ENCODE measurements at regions not wholly inside any gene's neighbourhood (a gene's known extent, or its start where the extent isn't known, plus 50 kb on each side); places are given as distances from the start of the nearest gene placed in this dataset.

DNA sequence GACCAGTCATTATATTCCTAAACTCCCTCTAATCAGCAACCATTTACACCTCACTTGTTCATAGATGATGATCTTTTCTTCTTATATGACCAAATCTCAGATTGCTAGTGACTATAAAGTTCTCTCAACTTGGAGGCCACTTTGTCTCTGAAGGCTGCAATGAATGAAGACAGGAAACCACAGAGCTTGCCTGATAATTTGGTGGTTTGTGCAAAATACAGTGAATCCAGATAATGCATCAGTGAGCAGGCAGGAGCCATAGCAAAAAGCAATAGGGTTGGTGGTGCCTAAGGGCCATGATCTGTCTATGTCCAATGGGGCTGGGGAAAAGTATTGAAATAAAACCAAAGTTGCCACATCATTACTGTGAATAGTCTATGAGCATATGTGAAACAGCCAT, 123.8 kb upstream of the LRFN5 start:
- Histone ChIP-seq H3K36me3 (no peaks in the 10 kb centered on the region), H3K9me3 (no peaks in the 10 kb centered on the region), H3K27me3 (no peaks in the 10 kb centered on the region), H3K4me3 (ENCODE audit: low read depth, low read length) (no peak overlapping the region), H3K4me1 (no peaks in the 10 kb centered on the region)
- no peak for DNase-seq
- TF ChIP-seq, protein P1, sequence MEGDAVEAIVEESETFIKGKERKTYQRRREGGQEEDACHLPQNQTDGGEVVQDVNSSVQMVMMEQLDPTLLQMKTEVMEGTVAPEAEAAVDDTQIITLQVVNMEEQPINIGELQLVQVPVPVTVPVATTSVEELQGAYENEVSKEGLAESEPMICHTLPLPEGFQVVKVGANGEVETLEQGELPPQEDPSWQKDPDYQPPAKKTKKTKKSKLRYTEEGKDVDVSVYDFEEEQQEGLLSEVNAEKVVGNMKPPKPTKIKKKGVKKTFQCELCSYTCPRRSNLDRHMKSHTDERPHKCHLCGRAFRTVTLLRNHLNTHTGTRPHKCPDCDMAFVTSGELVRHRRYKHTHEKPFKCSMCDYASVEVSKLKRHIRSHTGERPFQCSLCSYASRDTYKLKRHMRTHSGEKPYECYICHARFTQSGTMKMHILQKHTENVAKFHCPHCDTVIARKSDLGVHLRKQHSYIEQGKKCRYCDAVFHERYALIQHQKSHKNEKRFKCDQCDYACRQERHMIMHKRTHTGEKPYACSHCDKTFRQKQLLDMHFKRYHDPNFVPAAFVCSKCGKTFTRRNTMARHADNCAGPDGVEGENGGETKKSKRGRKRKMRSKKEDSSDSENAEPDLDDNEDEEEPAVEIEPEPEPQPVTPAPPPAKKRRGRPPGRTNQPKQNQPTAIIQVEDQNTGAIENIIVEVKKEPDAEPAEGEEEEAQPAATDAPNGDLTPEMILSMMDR (IDR thresholded peaks at IDR 0.05; ENCODE audit: low read depth, low read length), result no peak

DNA sequence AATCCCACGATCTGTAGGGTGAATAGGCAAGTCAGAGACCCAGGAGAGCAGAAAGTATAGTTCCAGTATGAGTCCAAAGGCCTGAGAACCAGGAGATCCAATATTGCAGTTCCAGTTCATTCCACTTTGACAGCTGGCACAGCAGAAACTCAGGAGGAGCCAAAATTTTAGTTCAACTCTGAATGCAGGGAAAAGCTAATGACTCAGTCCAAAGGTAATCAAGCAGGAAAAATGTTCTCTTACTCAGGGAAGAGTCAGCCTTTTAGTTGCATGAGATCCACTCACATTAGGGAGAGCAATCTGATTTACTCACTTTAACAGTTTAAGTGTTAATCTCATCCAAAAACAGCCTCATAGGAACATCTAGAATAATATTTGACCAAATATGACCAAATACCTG, 130.2 kb upstream of the LRFN5 start:
- TF ChIP-seq, protein P1 (IDR thresholded peaks at IDR 0.05; ENCODE audit: low read depth, low read length), result no peak
- Histone ChIP-seq H3K36me3 (no peaks in the 10 kb centered on the region), H3K4me1 (no peaks in the 10 kb centered on the region), H3K9me3 (no peaks in the 10 kb centered on the region), H3K27me3 (no peaks in the 10 kb centered on the region), H3K4me3 (ENCODE audit: low read depth, low read length) (no peak overlapping the region)
- no peak for DNase-seq

DNA sequence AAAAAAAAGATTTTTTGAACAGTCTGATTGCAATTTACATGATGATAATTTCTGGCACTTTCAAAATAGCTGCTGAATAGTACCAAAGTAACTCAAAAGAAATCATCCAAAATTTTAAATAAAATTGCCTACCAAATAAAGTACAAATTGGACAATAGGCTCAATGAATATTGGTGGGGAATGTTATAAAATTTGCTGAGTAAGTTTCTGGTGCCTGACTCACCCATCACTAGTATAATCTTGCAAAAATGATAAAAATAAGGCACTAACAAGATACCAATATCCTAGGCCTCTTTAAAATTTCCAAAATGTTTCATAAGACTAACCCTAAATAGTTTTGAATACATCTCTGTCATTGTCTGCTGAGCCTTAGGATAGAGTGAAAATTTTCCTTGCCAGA, 145.3 kb upstream of the LRFN5 start:
- no peaks in the 10 kb centered on the region for H3K4me1 ChIP-seq
- no peaks in the 10 kb centered on the region for H3K27me3 ChIP-seq
- TF ChIP-seq, protein P1 (IDR thresholded peaks at IDR 0.05; ENCODE audit: low read depth, low read length), result no peak
- no peaks in the 10 kb centered on the region for H3K9me3 ChIP-seq
- H3K36me3 ChIP-seq, result no peaks in the 10 kb centered on the region
- H3K4me3 ChIP-seq (ENCODE audit: low read depth, low read length), result no peak overlapping the region
- no peak for DNase-seq

DNA sequence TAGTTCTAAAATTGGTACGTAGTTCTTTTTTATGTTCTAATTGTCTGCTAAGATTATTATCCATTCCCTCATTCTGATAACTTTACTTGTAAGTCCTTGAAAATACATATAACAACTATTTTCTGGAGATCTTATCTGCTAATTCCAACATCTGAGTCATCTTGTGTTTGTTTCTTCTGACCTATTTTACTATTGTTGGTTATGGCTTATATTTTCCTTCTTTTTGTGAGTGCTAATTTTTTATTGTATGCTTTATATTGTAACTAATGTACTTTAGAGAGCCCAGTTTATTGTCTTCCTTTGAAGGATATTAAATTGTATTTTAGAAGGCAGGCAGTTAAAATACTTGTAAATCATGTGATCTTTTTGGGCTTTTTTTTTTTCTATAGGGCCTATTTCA, 149.3 kb upstream of the LRFN5 start:
- Histone ChIP-seq H3K9me3 (no peaks in the 10 kb centered on the region), H3K36me3 (no peaks in the 10 kb centered on the region), H3K27me3 (no peaks in the 10 kb centered on the region), H3K4me1 (no peaks in the 10 kb centered on the region), H3K4me3 (ENCODE audit: low read depth, low read length) (no peak overlapping the region)
- no peak for DNase-seq
- TF ChIP-seq, protein P1 (IDR thresholded peaks at IDR 0.05; ENCODE audit: low read depth, low read length), result no peak

DNA sequence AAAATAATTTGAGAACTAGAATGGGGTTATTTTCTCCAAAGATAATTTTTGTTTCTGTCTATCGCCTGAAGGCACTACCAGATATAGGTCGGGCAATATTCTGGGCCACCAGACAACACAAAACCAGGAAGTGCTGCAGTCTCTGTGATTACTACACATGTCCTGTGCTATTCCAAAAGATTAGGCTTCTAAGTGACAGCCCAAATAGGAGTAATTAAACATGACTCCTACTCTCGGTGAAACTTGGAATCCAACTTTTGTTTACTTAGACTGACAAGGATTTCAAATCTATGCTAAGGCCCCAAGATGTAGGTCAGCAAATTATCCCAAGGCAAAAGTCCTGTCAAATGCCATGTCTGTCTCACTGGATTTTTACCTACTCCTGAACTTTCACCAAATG, 157.6 kb upstream of the LRFN5 start:
- no peak for DNase-seq
- H3K4me3 ChIP-seq (ENCODE audit: low read depth, low read length), result no peak overlapping the region
- H3K27me3 ChIP-seq, result no peaks in the 10 kb centered on the region
- TF ChIP-seq, protein P1 (IDR thresholded peaks at IDR 0.05; ENCODE audit: low read depth, low read length), result no peak
- no peaks in the 10 kb centered on the region for H3K4me1 ChIP-seq
- H3K9me3 ChIP-seq, result no peaks in the 10 kb centered on the region
- H3K36me3 ChIP-seq, result no peaks in the 10 kb centered on the region

DNA sequence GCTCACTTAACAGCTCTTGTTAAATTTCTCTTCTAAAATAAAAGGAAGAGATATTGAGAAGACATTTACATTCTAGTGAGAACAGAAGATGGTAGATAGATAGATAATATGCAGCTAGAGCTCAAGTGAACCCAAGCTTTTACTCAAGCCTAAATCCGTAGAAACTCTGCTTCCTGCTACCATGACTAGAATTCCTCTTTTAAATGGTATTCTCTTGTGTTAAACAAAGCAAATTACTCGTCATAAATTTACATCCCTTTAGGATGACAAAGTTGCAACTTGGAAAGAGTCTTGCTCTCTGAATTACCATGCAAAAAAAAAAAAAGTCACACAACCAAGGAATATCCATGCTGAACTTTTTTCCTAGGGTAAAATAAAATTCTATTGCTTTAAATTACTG, 160.7 kb upstream of the LRFN5 start:
- no peaks in the 10 kb centered on the region for H3K27me3 ChIP-seq
- H3K9me3 ChIP-seq, result no peaks in the 10 kb centered on the region
- H3K4me1 ChIP-seq, result no peaks in the 10 kb centered on the region
- H3K4me3 ChIP-seq (ENCODE audit: low read depth, low read length), result no peak overlapping the region
- DNase-seq, result no peak
- TF ChIP-seq, protein P1 (IDR thresholded peaks at IDR 0.05; ENCODE audit: low read depth, low read length), result no peak
- no peaks in the 10 kb centered on the region for H3K36me3 ChIP-seq

Data from BE2C (cell line).